ENCODE measurements at regions not wholly inside any gene's neighbourhood (a gene's known extent, or its start where the extent isn't known, plus 50 kb on each side); places are given as distances from the start of the nearest gene placed in this dataset.

GRCh38 chr2:106572541-106573450 lies 85.6 kb downstream of the CD8B2 start:
- Histone ChIP-seq H3F3A (ENCODE audit: control insufficient read depth, insufficient read depth) (no peaks in the 10 kb centered on the region), H3K79me2 (ENCODE audit: control insufficient read depth, low read length) (no peaks in the 10 kb centered on the region), H3K9me3 (ENCODE audit: control insufficient read depth, insufficient read depth, low read length) (no peaks in the 10 kb centered on the region), H3K4me3 (ENCODE audit: low read length) (no peak overlapping the region), H3K27me3 (ENCODE audit: control insufficient read depth, low read length) (no peaks in the 10 kb centered on the region), H3K27ac (ENCODE audit: low read depth, low read length) (no peak overlapping the region), H3K36me3 (ENCODE audit: control insufficient read depth, low read length) (no peaks in the 10 kb centered on the region), H4K20me1 (ENCODE audit: control insufficient read depth, insufficient read depth, low read depth, low read length) (no peaks in the 10 kb centered on the region), H3K4me2 (ENCODE audit: low read length) (no peak overlapping the region), H3K4me1 (ENCODE audit: control insufficient read depth, low read length) (no peaks in the 10 kb centered on the region), H3K9me2 (replicated peaks; ENCODE audit: control insufficient read depth, low read length) (no peaks in the 10 kb centered on the region)
- TF ChIP-seq CTCF (IDR thresholded peaks at IDR 0.05; ENCODE audit: low read depth, low read length, poor library complexity, severe bottlenecking) (peak; percentile 68), EZH2phosphoT487 (IDR thresholded peaks at IDR 0.05; ENCODE audit: borderline replicate concordance, low read length) (no peak)

DNA sequence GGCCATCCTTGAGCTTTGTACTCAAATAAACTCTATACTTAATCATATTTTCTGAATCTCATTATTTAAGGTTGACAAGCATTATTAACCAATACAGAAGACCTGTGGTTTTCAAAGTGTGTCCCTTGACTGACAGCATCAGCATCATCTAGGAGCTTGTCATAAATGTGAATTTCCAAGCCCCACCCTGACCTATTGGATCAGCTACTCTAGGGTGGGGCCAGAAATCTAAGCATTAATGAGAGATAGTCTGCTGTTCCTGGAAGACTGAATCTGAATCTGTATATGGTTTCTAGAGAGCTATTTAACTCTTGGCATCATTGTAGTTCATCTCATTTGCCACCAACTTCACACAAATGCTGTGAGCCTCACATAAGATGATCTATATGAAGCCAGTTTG lies 86.6 kb downstream of the CD8B2 start:
- Histone ChIP-seq H3K9me3 (ENCODE audit: control insufficient read depth, insufficient read depth, low read length) (no peaks in the 10 kb centered on the region), H3K4me1 (ENCODE audit: control insufficient read depth, low read length) (no peaks in the 10 kb centered on the region), H3K27me3 (ENCODE audit: control insufficient read depth, low read length) (no peaks in the 10 kb centered on the region), H3K4me3 (ENCODE audit: low read length) (no peak overlapping the region), H3K4me2 (ENCODE audit: low read length) (no peak overlapping the region), H4K20me1 (ENCODE audit: control insufficient read depth, insufficient read depth, low read depth, low read length) (no peaks in the 10 kb centered on the region), H3F3A (ENCODE audit: control insufficient read depth, insufficient read depth) (no peaks in the 10 kb centered on the region), H3K79me2 (ENCODE audit: control insufficient read depth, low read length) (no peaks in the 10 kb centered on the region), H3K9me2 (replicated peaks; ENCODE audit: control insufficient read depth, low read length) (no peaks in the 10 kb centered on the region), H3K36me3 (ENCODE audit: control insufficient read depth, low read length) (no peaks in the 10 kb centered on the region), H3K27ac (ENCODE audit: low read depth, low read length) (no peak overlapping the region)
- no peak for TF ChIP-seq CTCF (IDR thresholded peaks at IDR 0.05; ENCODE audit: low read depth, low read length, poor library complexity, severe bottlenecking)
- no peak for TF ChIP-seq EZH2phosphoT487 (IDR thresholded peaks at IDR 0.05; ENCODE audit: borderline replicate concordance, low read length)

GRCh38 chr2:106575955-106576354 lies 88.8 kb downstream of the CD8B2 start:
- no peaks in the 10 kb centered on the region for H3F3A ChIP-seq (ENCODE audit: control insufficient read depth, insufficient read depth)
- H3K9me3 ChIP-seq (ENCODE audit: control insufficient read depth, insufficient read depth, low read length), result no peaks in the 10 kb centered on the region
- H3K4me3 ChIP-seq (ENCODE audit: low read length), result no peak overlapping the region
- no peak overlapping the region for H3K27ac ChIP-seq (ENCODE audit: low read depth, low read length)
- H3K4me1 ChIP-seq (ENCODE audit: control insufficient read depth, low read length), result no peaks in the 10 kb centered on the region
- H3K36me3 ChIP-seq (ENCODE audit: control insufficient read depth, low read length), result no peaks in the 10 kb centered on the region
- H3K9me2 ChIP-seq (replicated peaks; ENCODE audit: control insufficient read depth, low read length), result no peaks in the 10 kb centered on the region
- H3K4me2 ChIP-seq (ENCODE audit: low read length), result no peak overlapping the region
- peaks cover 3% of the 10 kb centered on the region; the same call in 1 of the 2 replicates for H3K27me3 ChIP-seq (ENCODE audit: control insufficient read depth, low read length)
- H3K79me2 ChIP-seq (ENCODE audit: control insufficient read depth, low read length), result no peaks in the 10 kb centered on the region
- TF ChIP-seq EZH2phosphoT487 (IDR thresholded peaks at IDR 0.05; ENCODE audit: borderline replicate concordance, low read length), result no peak
- no peak for TF ChIP-seq CTCF (IDR thresholded peaks at IDR 0.05; ENCODE audit: low read depth, low read length, poor library complexity, severe bottlenecking)
- H4K20me1 ChIP-seq (ENCODE audit: control insufficient read depth, insufficient read depth, low read depth, low read length), result no peaks in the 10 kb centered on the region

All from DOHH2 (cell line).